Natural killer cell treated with Interleukin-12 subunit alpha and Interleukin-12 subunit beta and Interleukin-15 and Interleukin-18, amount 100 ng/mL, for 72 hours (primary cell): ENCODE measurements at regions not wholly inside any gene's neighbourhood (a gene's known extent, or its start where the extent isn't known, plus 50 kb on each side); places are given as distances from the start of the nearest gene placed in this dataset.

Source experiments
- ATAC-seq, 2 donors: fragments of 150-1000 bp; cut with Tn5 transposase in 1 of 2; sonication (Bioruptor Pico), chemical (Tn5 transposase) in 1 of 2; 2 replicates each; pipeline ENCODE4 v1.10.0; 2021
- DNase-seq: peaks from one replicate; pipeline ENCODE4 v3.0.0; 2022; ENCODE audit warnings: low spot score
- H3K27ac Mint-ChIP-seq, 2 donors: 1 replicate in 1 of 2; 2 replicates in 1 of 2; pipeline ENCODE4 v1.8.0; 2022; ENCODE audit warnings: mixed read lengths in 2 of 2, mild to moderate bottlenecking in 1 of 2, moderate library complexity in 1 of 2
- H3K27me3 Mint-ChIP-seq, 2 donors: 1 replicate in 1 of 2; 2 replicates in 1 of 2; pipeline ENCODE4 v1.8.0; 2022; ENCODE audit warnings: mixed read lengths in 2 of 2
- H3K36me3 Mint-ChIP-seq: one replicate; pipeline ENCODE4 v1.8.0; 2022; ENCODE audit warnings: mixed read lengths
- H3K4me1 Mint-ChIP-seq, 2 donors: 1 replicate in 1 of 2; 2 replicates in 1 of 2; pipeline ENCODE4 v1.8.0; 2022; ENCODE audit warnings: low read depth in 2 of 2, mixed read lengths in 2 of 2, mild to moderate bottlenecking in 1 of 2
- H3K4me3 Mint-ChIP-seq: one replicate; pipeline ENCODE4 v1.8.0; 2022; ENCODE audit warnings: mixed read lengths
- H3K9me3 Mint-ChIP-seq: 2 replicates; pipeline ENCODE4 v1.8.0; 2022; ENCODE audit warnings: mixed read lengths

GRCh38 chr1:188462837-188463236 lies 1634.1 kb downstream of the PLA2G4A start:
- H3K36me3 Mint-ChIP-seq = peaks cover 8% of the 10 kb centered on the region
- no peak overlapping the region for H3K4me3 Mint-ChIP-seq
- ATAC-seq = no peak
- H3K4me1 Mint-ChIP-seq = no peaks in the 10 kb centered on the region
- H3K27me3 Mint-ChIP-seq = no peaks in the 10 kb centered on the region
- H3K27ac Mint-ChIP-seq = no peak overlapping the region
- H3K9me3 Mint-ChIP-seq = peaks cover 7% of the 10 kb centered on the region
- DNase-seq = no peak

- no peaks in the 10 kb centered on the region for H3K27me3 Mint-ChIP-seq
- ATAC-seq (no peak), DNase-seq (no peak)
- no peaks in the 10 kb centered on the region for H3K36me3 Mint-ChIP-seq
- H3K4me3 Mint-ChIP-seq = no peak overlapping the region
- H3K4me1 Mint-ChIP-seq = no peaks in the 10 kb centered on the region
- H3K9me3 Mint-ChIP-seq = no peaks in the 10 kb centered on the region
- H3K27ac Mint-ChIP-seq = no peak overlapping the region
These were observed 1635.2 kb downstream of the PLA2G4A start for GRCh38 chr1:188463919-188464318.

- H3K27me3 Mint-ChIP-seq = no peaks in the 10 kb centered on the region
- H3K4me3 Mint-ChIP-seq = no peak overlapping the region
- H3K36me3 Mint-ChIP-seq = no peaks in the 10 kb centered on the region
These were observed 1637.8 kb downstream of the PLA2G4A start for GRCh38 chr1:188466539-188466938.

GRCh38 chr1:188476606-188477005 lies 1647.9 kb downstream of the PLA2G4A start:
- Mint-ChIP-seq H3K4me3 (no peak overlapping the region), H3K36me3 (peaks cover 11% of the 10 kb centered on the region), H3K27ac (no peak overlapping the region), H3K4me1 (no peaks in the 10 kb centered on the region), H3K9me3 (peaks cover 12% of the 10 kb centered on the region), H3K27me3 (no peaks in the 10 kb centered on the region)
- no peak for ATAC-seq
- no peak for DNase-seq

More at GRCh38 chr1:188466539-188466938, 1637.8 kb downstream of the PLA2G4A start:
- H3K9me3 Mint-ChIP-seq = no peaks in the 10 kb centered on the region
- ATAC-seq = no peak
- H3K4me1 Mint-ChIP-seq = no peaks in the 10 kb centered on the region
- H3K27ac Mint-ChIP-seq = no peak overlapping the region
- no peak for DNase-seq

GRCh38 chr1:188489336-188490112 lies 1660.8 kb downstream of the PLA2G4A start:
- H3K27me3 Mint-ChIP-seq = no peaks in the 10 kb centered on the region
- H3K4me1 Mint-ChIP-seq = no peaks in the 10 kb centered on the region
- H3K36me3 Mint-ChIP-seq = no peaks in the 10 kb centered on the region
- H3K9me3 Mint-ChIP-seq = peaks cover 5% of the 10 kb centered on the region
- H3K27ac Mint-ChIP-seq = no peak overlapping the region
- DNase-seq (no peak), ATAC-seq (no peak)
- no peak overlapping the region for H3K4me3 Mint-ChIP-seq

GRCh38 chr1:188496506-188496905 lies 1667.8 kb downstream of the PLA2G4A start:
- ATAC-seq (no peak), DNase-seq (no peak)
- no peaks in the 10 kb centered on the region for H3K27me3 Mint-ChIP-seq
- peaks cover 12% of the 10 kb centered on the region for H3K36me3 Mint-ChIP-seq
- H3K9me3 Mint-ChIP-seq = peaks cover 14% of the 10 kb centered on the region
- no peak overlapping the region for H3K4me3 Mint-ChIP-seq
- no peaks in the 10 kb centered on the region for H3K4me1 Mint-ChIP-seq
- H3K27ac Mint-ChIP-seq = no peak overlapping the region

GRCh38 chr1:188497020-188497419 lies 1668.3 kb downstream of the PLA2G4A start:
- ATAC-seq = no peak
- no peaks in the 10 kb centered on the region for H3K27me3 Mint-ChIP-seq
- H3K27ac Mint-ChIP-seq = no peak overlapping the region
- no peaks in the 10 kb centered on the region for H3K4me1 Mint-ChIP-seq
- H3K36me3 Mint-ChIP-seq = peaks cover 12% of the 10 kb centered on the region
- H3K9me3 Mint-ChIP-seq = peaks cover 15% of the 10 kb centered on the region
- DNase-seq = no peak
- no peak overlapping the region for H3K4me3 Mint-ChIP-seq

GRCh38 chr1:188499690-188500089 lies 1670.9 kb downstream of the PLA2G4A start:
- no peak overlapping the region for H3K4me3 Mint-ChIP-seq
- no peaks in the 10 kb centered on the region for H3K27me3 Mint-ChIP-seq
- no peak overlapping the region for H3K27ac Mint-ChIP-seq
- peaks cover 14% of the 10 kb centered on the region for H3K9me3 Mint-ChIP-seq
- H3K4me1 Mint-ChIP-seq = no peaks in the 10 kb centered on the region
- DNase-seq = no peak
- no peak for ATAC-seq
- peaks cover 12% of the 10 kb centered on the region for H3K36me3 Mint-ChIP-seq

GRCh38 chr1:188514917-188515316 lies 1686.2 kb downstream of the PLA2G4A start:
- Mint-ChIP-seq H3K27ac (no peak overlapping the region), H3K36me3 (no peaks in the 10 kb centered on the region)

GRCh38 chr1:188517139-188517538 lies 1688.4 kb downstream of the PLA2G4A start:
- H3K27ac Mint-ChIP-seq = no peak overlapping the region
- H3K9me3 Mint-ChIP-seq = peaks cover 8% of the 10 kb centered on the region
- no peak for ATAC-seq
- H3K27me3 Mint-ChIP-seq = no peaks in the 10 kb centered on the region
- no peak for DNase-seq
- no peak overlapping the region for H3K4me3 Mint-ChIP-seq
- no peaks in the 10 kb centered on the region for H3K4me1 Mint-ChIP-seq
- no peaks in the 10 kb centered on the region for H3K36me3 Mint-ChIP-seq

More at GRCh38 chr1:188514917-188515316, 1686.2 kb downstream of the PLA2G4A start:
- Mint-ChIP-seq H3K9me3 (peaks cover 11% of the 10 kb centered on the region), H3K4me3 (no peak overlapping the region), H3K4me1 (no peaks in the 10 kb centered on the region), H3K27me3 (no peaks in the 10 kb centered on the region)
- no peak for ATAC-seq
- no peak for DNase-seq

GRCh38 chr1:188551176-188551575 lies 1722.4 kb downstream of the PLA2G4A start:
- Mint-ChIP-seq H3K27me3 (no peaks in the 10 kb centered on the region), H3K4me3 (no peak overlapping the region), H3K4me1 (no peaks in the 10 kb centered on the region), H3K9me3 (peaks cover 5% of the 10 kb centered on the region), H3K27ac (no peak overlapping the region), H3K36me3 (no peaks in the 10 kb centered on the region)
- DNase-seq (no peak), ATAC-seq (no peak)

GRCh38 chr1:188557053-188557452 lies 1728.3 kb downstream of the PLA2G4A start:
- Mint-ChIP-seq H3K36me3 (no peaks in the 10 kb centered on the region), H3K27me3 (no peaks in the 10 kb centered on the region), H3K27ac (no peak overlapping the region), H3K4me3 (no peak overlapping the region), H3K9me3 (peaks cover 3% of the 10 kb centered on the region), H3K4me1 (no peaks in the 10 kb centered on the region)
- ATAC-seq = no peak
- DNase-seq = no peak

- Mint-ChIP-seq H3K9me3 (peaks cover 13% of the 10 kb centered on the region), H3K27me3 (no peaks in the 10 kb centered on the region), H3K27ac (no peak overlapping the region), H3K4me1 (no peaks in the 10 kb centered on the region), H3K4me3 (no peak overlapping the region), H3K36me3 (peaks cover 6% of the 10 kb centered on the region)
- DNase-seq (no peak), ATAC-seq (no peak)
These were observed 1754.3 kb downstream of the PLA2G4A start for GRCh38 chr1:188582911-188583532.

- no peak for ATAC-seq
- Mint-ChIP-seq H3K27me3 (no peaks in the 10 kb centered on the region), H3K4me3 (no peak overlapping the region), H3K4me1 (no peaks in the 10 kb centered on the region), H3K9me3 (peaks cover 8% of the 10 kb centered on the region), H3K27ac (no peak overlapping the region), H3K36me3 (peaks cover 6% of the 10 kb centered on the region)
- no peak for DNase-seq
These were observed 1755.4 kb downstream of the PLA2G4A start for GRCh38 chr1:188584119-188584518.
